SIG-M5 (cell line): ENCODE measurements at regions not wholly inside any gene's neighbourhood (a gene's known extent, or its start where the extent isn't known, plus 50 kb on each side); places are given as distances from the start of the nearest gene placed in this dataset.

Experiments used
- DNase-seq: peaks from one replicate; lab custom pipeline; 2025; lab: John Stamatoyannopoulos, UW

DNA sequence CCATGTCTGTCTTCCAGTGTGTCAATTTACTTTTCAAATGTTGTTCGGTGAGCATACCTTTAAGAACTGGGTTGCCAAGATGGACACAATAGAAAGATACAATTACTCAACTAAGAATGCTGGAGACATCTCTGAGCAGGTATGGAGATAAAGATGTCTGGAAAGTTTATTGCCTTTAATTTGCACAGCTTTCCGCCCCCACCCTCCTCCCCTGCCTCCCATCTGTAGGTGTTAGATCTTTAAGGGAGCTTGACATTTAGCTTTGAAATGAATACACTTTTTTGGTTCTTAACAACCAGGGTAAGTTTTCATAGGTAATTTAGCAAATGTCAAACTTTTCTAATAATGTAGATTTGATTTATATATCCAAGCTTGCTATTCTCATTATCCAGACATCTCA, 104.4 kb downstream of the BTBD3 start:
- DNase-seq, result no peak

DNA sequence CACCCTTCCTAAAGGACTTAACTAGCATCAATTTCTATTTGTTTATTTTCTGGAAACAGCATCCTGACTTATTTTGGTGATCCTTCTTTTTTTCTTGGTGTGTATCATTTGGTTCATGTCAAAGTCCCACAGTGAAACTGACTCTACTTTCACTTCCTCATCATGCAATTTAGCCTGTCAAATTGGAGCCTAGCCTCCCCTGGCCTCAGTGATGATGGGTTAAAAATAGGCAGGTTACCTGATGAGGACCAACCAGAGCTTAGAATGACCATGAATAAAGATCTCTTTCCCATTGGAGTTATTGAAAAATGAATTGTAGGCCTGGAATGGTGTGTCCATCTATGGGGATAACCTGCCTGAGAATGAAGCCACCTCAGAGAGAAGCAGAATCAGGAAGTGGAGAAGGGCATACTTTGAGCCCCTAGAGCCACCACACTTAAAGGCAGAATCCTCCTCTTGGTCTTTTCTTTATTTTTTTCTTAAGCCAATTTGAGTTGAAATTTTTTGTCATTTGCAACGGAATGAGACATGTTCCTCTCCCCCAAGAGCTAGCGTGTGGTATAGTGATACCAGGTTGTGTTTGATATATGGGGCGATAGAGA, 105.6 kb downstream of the BTBD3 start:
- DNase-seq, result no peak

DNA sequence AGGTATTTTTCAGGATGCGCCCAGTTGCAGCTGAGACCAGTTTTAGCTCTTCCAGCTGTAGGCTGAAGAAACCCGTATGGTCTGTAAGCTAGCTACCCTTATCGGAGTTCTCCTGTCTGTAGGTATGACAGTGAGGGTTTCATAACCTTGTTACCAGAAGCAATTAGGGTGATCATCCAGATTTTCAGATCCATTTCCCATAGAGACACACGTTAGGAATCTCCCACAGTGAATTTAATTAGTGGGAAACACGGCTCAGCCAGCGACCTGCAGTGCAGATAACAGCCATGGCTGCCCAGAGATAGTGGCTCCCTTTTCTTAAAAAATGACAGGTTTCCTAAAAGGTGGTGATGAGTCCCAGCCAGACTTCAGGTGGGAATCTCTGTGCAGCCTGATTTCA, 111.1 kb downstream of the BTBD3 start:
- no peak for DNase-seq

DNA sequence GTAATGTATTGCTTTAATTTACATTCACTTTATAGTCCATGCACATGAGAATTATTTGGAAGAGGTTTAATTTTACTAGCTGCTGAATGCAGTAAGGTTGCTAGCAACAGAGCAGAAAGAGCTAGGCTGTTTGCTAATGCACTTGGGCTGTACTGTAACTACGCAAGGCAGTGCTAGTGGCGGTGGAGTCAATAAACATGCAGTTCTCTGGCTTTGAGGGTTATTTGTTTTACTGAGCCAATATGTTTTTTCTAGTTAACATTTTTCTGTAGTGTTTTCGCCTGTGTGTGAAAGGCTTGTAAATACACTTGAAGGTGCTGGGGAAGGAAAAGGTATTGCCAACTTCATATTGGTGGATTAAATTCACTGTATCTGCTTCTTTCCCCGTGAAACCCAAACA, 112.8 kb downstream of the BTBD3 start:
- no peak for DNase-seq

DNA sequence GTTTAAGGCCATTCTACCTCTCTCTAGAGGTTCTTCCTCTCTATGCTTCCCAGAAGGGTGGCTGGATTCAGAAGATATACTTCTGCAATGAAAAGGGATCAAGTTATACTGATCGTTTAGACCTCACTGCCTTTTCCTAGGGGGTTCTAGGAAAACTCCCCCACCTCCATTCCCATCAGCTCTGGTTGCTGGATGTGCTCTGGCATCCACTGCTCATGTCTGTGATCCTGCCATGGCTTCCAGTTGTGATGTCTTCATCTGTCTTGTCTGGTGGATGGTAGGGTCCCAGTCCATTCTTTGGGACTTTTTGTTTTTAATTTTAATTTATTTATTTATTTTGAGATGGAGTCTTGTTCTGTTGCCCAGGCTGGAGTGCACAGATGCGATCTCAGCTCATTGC, 118.4 kb downstream of the BTBD3 start:
- DNase-seq, result no peak

DNA sequence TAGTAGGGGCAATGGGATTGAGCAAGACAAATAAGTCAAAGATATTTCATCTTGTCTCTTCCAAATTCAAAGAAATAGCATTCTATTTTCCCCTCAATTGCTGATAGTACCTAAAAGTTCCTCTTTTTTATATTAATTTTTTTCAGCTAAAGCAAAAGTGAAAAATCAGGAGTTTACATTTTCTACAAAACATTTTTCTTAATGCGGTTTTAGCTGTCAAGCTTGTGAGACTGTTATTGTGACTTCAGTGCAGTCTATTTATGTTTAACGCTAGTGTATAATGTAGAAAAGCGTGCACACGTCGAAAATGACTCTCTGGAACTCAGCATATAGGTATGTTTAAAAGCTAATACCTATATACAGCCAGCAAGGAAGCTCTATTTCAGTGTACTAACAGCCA, 119.8 kb downstream of the BTBD3 start:
- no peak for DNase-seq

DNA sequence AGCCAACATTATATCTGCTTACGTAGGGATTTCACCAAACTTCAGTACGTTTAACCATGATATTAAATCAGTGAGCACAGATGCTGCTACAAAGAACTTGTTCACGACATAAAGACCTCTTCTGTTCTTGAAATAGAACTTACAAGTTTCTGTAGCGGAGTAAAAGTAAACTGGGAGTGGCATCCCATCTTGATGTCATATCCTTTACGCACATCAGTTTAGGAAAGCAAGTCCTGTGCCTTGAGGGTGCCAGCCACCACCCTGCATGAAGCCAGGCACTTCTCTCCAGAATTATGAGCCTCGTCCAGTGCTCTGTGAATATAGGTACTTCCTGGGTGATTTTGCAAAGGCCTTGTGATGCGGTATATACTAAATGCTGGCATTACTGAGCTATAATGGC, 122.6 kb downstream of the BTBD3 start:
- DNase-seq, result no peak

DNA sequence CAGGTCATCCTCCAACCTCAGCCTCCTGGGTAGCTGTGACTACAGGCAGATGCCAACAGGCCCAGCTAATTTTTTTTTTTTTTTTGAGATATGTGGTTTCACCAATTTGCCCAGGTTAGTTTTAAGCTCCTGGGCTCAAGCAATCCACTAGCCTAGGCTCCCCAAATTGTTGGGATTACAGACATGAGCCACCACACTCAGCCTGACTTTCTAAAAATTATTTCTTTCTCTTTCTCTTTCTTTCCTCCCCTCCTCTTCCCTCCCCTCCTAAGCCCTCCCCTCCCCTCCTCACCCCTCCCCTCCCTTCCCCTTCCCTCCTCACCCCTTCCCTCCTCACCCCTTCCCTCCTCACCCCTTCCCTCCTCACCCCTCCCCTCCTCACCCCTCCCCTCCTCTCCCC, 127.3 kb downstream of the BTBD3 start:
- DNase-seq, result no peak

DNA sequence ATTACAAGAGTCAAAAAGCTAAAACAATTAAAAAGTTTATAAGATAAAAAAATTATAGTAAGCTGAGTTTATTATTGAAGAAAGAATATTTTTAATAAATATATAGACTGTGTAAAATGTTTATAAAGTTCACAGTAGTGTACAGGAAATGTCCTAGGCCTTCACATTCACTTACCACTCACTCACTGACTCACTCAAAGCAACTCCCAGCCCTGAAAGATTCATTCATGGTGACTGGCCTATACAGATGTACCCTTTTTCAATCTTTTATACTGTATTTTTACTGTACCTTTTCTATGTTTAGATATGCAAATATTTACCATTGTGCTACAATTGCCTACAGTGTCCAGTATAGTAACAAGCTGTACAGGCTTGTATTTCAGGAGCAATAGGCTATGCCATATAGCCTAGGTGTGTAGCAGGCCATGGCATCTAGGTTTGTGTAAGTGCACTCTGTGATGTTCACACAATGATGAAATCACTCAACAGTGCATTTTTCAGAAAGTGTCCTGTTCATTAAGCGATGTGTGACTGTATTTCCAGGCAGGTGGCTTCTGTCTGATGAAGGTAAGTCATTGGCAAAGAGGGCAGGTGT, 130.2 kb downstream of the BTBD3 start:
- no peak for DNase-seq

DNA sequence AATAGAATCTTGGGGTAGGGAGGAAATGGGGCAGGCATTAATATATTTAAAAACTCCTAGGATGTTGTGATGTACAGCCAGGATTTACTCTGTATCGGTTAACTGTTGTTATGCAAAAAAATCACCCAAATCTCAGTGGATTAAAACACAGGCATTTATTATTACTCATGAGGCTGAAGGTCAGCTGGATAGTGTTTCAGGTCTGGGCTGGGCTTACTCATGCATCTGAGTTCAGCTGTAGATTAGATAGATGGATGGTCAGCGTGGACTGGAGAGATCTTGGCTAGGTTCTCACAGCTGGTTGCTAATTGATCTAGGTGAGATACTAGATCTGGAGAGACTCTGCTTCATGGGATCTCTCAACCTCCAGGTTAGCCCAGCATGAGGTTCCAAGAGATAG, 131.4 kb downstream of the BTBD3 start:
- no peak for DNase-seq

DNA sequence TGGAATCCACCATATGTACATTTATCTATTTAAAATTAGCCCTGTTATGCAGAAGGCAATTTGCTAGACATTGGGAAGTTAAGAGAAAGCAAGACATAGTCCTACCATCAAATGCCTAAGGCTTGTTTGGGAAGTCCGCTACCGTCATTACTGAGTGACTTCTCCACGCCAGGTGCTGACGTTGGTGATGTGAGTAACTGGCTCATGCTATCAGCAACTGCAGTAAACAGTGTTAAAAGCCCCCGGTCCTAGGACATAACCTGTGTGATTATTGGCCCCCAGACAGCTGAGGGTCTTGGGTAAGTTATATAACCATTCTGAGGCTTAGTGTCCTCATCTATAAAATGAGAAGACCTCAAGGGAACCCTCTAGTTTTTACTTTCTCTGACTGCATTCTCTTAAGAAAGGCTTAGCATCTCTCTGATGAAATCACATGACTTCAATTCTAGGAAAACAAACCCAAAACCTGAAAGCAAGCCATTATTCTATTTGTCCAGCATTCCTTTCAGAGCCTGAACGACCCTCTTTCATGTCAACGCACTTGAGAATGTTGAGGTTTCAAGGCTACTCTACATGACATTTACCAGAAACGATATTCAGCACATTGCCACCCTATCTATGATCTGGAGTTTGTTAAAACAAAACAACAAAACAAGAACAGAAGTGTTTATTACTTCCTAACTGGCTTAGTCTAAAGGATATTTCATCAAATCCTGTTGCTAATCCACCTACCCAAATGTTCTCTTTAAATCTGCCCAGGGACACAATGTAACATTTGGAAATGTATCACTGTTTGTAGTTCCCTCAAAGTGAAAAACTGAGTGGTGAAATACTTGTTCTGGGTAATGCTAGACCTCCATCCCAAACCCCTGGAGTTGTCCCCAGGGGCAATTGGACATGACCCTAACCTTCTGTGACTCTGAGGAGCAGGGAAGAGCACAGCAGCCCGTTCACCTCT, 133.8 kb downstream of the BTBD3 start:
- no peak for DNase-seq

DNA sequence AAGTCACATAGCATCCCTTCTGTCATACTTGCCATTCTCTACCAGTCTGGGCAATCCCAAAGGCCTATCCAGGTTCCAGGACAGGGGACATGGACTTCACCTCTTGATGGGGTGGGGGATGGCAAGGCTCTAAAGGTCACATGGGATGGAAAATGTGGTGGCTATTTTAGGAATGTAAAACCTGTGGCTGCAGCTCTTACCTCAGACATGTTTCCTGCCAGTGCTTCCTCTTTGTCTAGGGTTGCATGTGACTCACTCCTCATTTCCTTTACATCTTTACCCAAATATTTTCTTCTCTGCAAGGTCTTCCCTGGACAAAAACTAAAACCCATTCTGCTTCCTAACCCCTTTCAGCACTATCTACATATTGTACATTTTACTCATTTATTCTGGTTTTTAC, 135.7 kb downstream of the BTBD3 start:
- peak; percentile 36 for DNase-seq

DNA sequence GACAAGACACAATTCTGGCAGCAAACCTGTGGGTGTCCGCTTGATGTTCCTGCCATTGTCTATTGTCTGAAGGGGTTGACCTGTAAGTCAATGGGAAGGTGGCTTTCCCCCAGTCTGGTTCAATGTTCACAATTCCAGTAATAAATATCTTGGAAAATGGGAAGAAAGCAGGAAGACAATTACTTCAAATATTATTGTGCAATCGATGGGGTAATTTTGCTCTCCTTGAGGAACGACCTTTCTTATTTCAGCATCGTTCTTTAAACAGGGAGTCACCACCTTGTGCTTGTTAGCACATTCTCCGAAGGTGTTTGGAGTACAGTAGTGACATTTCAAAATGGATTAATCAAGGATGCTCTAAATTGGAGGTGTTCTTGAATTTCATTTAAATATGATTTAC, 136.9 kb downstream of the BTBD3 start:
- DNase-seq, result no peak

DNA sequence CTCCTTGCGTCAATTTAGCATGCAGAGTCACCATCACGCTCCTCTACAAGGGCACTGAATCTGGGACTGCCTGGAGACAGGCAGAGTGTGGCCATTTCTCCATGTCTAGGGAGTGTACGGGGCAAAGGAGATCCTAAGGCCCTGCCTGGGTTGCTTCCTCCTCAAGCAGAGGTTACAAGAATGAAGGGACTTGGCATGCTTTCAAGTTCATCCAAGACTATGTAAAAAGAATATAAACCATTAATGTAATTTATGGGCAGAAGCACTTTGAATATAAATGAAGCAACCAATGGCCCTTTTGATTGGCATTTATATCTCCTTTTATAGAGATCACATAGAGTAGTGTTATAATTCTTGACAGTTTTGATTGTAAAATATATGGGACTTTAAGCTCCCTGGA, 137.5 kb downstream of the BTBD3 start:
- DNase-seq, result no peak

DNA sequence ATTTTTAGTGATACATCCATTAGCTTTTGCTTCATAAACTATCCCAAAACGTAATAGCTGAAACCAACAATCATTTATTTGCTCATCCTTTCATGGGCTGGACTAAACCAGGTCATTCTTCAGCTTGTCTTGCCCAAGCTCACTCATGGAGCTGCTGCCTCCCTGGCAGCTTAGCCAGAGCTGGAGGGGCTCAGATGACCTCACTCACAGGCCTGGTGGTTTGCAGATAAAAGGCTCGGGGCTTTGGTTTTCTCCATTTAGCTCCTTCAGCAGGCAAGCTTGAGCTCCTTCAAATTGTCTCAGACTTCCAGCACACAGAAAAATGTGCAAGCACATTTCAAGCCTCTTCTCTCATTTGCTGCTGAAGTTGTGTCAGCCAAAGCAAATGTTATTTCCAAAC, 139.1 kb downstream of the BTBD3 start:
- DNase-seq, result no peak

DNA sequence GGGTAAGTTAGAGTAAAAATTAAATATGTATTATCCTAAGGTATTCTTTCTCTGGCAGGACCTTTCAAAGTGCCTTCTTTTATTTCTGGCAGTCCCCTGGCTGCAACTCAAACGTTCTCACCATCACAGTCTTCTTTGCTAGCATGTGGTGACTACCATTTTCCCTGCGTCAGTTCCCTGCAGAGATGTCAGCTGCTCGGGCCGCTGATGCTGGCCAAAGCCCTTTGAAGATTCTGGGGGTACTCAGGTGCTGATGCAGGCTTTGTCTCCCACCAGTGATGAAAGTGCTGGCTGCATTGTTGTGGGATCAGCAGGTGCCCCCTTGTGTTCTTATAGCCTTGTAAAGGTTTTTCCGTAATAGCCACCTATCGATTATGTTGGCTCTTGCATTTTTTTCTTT, 140.1 kb downstream of the BTBD3 start:
- no peak for DNase-seq

DNA sequence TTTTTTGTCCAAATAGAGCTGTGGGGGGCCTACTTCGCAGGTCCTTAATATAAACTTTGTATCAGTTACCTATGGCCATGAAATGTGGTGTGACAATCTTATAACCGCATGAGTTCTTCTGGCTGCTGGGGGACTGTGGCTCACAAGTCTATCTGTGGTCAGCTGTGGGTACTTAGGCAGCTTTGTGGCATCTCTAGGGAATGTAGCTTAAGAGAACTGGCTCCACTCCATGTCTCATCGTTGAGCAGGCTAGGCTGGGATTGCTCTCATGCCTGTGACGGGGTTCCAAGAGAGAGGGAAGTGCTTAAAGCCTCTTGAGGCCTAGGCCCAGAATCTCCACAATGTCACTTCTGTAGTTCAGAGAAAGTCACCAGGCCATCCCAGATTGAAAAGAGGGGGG, 140.5 kb downstream of the BTBD3 start:
- DNase-seq, result no peak

DNA sequence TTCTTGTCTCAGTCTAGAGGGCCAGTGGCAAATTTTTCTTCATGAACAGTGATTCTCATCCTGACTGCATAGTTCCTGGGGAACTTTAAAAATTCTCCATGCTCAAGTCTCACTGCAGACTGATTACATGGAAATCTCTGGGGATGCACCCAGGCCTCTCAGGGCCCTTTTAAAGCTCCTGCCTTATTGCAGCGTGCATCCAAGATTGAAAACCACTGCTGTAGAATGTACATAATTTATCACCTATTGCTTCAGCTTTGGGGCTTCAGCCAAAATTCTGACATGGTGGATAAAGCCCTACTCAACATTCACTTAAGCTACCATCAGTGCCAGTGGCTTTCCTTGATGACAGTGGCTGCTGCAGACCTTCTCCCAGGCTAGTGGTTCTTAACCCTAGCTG, 143.8 kb downstream of the BTBD3 start:
- DNase-seq, result no peak

DNA sequence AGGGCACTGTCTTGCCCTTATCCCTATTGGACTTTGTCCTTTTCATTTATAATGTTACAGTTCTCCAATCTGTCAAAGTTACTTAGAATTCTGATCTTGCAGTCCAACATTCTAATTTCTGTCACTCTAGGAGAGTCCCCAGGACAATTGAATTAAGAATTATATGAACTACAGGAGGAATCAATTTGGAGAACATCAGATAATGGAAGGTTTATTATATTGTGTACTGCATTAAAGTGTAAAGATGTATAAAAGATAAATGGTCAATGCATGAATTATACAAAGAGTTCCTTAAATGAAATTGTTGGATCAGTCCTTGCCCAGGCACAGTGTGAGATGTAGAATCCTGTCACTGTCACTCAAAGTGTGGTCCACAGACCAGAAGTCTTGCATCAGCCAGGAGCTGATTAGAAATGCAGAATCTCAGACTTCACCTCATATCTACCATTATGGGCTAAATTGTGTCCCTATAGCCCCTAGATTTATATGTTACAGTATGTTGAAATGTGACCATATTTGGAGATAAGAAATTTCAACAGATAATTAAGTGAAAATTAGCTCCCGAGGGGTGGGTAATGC, 145.5 kb downstream of the BTBD3 start:
- DNase-seq, result no peak

DNA sequence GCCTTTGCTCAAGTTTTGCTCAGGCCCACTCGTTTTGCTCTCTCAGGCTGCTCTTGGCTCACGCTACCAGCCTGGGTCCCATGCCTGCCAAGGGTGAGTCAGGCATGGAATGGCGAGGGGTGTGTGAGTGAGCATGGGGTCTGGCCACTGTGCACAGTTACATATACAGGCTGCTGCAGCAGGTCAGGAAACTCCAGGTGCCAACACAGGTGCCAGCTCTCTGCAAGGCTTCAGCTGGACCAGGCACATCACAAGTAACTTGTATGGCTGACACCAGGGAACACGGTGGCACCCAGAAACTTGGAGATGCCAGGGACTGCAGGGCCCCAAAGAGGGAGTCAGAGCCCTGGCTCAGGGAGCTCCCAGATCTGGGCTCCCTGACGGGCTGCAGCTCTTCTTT, 146.8 kb downstream of the BTBD3 start:
- DNase-seq, result no peak

DNA sequence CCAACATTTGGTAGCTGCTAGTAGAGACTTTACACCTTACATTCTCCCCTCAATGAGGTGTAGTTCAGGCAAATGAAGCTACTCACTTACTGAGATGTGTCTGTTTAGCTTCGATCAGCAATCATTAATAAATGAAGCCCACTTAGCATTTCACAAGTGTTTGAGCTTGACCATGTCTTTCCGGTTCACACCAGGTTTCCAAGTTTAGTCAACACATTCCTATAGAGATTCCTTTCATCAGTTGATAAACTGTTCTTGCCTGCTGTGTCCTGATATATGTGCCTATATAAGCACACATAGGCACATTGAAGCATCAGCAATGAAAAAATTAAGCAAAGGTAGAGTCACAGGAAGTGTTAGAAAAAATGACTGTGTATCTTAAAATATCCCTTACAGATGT, 150.0 kb downstream of the BTBD3 start:
- no peak for DNase-seq

DNA sequence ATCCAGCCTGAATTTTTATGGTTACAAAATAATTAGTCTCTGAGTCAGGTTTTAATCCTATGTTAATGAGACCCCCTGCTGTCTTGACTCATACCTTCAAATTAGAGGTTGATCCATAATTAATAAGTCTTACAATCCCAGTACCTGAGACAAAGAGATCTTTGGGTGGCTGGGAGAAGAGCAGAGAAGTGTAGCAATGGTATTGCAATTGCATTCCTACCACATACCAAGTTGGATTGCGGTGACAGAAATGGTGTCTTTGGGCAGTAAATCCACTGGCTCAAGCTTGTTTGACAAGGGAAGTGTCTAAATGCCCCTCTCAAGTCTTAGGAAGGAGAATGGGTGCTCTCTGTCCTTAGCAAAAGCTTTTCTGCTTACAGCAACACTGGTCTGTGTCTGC, 150.4 kb downstream of the BTBD3 start:
- no peak for DNase-seq

DNA sequence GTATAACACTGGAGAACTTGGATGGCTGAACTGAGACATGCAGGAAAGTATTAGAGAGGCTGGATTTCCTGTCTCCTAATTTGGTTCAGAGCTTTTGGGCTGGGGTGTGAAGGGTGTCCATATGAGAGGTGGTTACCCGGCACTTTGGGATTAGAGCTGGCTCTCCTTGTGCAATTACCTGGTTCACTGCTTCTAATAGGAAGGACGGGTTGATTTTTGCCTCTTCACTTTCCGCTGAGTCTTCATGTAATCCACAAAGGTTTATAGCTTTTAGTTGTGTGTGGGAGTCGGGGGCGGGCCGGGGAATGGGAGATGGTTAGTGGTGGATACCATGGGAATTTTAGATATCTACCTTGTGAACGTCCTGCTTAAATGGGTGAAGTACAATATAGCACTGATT, 151.5 kb downstream of the BTBD3 start:
- no peak for DNase-seq
